ENCODE measurements at regions not wholly inside any gene's neighbourhood (a gene's known extent, or its start where the extent isn't known, plus 50 kb on each side); places are given as distances from the start of the nearest gene placed in this dataset.
A peak's percentile ranks its signal among the peaks of the same experiment; 100 is the strongest.

DNA sequence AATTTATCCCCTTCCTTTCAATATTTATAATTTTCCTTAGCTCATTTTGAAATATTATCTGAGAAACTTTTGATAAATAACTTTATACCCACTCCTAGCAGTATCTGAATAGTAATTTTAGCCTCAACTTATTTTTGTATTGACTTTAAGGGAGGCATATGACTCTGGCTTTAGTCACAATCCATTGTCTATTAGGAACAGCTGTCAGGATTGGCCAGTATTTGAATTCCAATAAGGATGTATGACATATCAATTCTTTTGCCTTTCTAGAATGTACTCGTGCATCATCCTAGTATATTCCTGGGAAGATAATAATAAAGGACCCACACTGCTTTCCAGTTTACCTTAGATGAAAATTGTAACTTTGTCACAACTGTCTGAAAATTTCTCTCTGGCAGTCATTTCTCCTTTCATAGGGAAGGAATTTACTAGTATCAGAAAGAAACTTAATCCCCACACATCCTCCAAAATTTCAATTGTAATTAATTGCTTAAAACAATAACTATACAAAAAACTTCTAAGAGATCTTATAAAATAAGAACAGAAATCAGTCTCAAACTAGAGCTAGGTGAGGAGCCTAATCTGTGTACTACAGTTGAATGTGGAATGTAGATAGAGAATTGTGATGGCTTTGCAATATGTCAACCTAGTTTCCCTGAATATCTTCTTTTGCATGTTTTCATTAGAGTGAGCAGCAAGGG lies 121.0 kb upstream of the EPHA5 start:
- no peaks in the 10 kb centered on the region for H3K79me2 ChIP-seq (ENCODE audit: control insufficient read depth, insufficient read depth, low read length)
- ChIA-PET CTCF (interaction anchor here (0.8 kb wide), 1 partner anchor 10 kb away, joined by 3 read pairs; no protein-coding TSS in a partner anchor), POLR2A (no interaction called here)
- H3K27ac ChIP-seq (ENCODE audit: insufficient read depth, low read depth, low read length) = peak overlapping the region; percentile 41
- H3K9me3 ChIP-seq (replicated peaks; ENCODE audit: control insufficient read depth, insufficient read depth, low read length) = no peaks in the 10 kb centered on the region
- DNase-seq (ENCODE audit: low read depth, low spot score) (no peak), FAIRE-seq (no peak)
- peaks cover 8% of the 10 kb centered on the region for H3K4me1 ChIP-seq (ENCODE audit: control insufficient read depth, extremely low read depth, insufficient read depth, low read length)
- dilution Hi-C loops (cut with MboI; ENCODE audit: extremely low pct_ligation_motif_present, low sequenced_read_pairs) = no loop called here
- H3K27me3 ChIP-seq (ENCODE audit: control insufficient read depth in 2 of 2, insufficient read depth in 2 of 2, low read length in 2 of 2) = no peaks in the 10 kb centered on the region
- no peaks in the 10 kb centered on the region for H3K36me3 ChIP-seq (ENCODE audit: control insufficient read depth in 2 of 2, extremely low read depth in 1 of 2, insufficient read depth in 2 of 2, low read length in 2 of 2)
- TF ChIP-seq JUN (IDR thresholded peaks at IDR 0.05; ENCODE audit: borderline replicate concordance, insufficient read depth, insufficient read length, low read depth) (no peak), GATA2 (IDR thresholded peaks at IDR 0.05; ENCODE audit: insufficient read depth, insufficient read length, low read depth, low read length) (no peak), POLR2AphosphoS5 (IDR thresholded peaks at IDR 0.05; ENCODE audit: insufficient read depth, low read depth, low read length) (no peak), POLR2A (IDR thresholded peaks at IDR 0.05; ENCODE audit: low read depth, low read length) (no peak)
- TF ChIP-seq, protein P1, sequence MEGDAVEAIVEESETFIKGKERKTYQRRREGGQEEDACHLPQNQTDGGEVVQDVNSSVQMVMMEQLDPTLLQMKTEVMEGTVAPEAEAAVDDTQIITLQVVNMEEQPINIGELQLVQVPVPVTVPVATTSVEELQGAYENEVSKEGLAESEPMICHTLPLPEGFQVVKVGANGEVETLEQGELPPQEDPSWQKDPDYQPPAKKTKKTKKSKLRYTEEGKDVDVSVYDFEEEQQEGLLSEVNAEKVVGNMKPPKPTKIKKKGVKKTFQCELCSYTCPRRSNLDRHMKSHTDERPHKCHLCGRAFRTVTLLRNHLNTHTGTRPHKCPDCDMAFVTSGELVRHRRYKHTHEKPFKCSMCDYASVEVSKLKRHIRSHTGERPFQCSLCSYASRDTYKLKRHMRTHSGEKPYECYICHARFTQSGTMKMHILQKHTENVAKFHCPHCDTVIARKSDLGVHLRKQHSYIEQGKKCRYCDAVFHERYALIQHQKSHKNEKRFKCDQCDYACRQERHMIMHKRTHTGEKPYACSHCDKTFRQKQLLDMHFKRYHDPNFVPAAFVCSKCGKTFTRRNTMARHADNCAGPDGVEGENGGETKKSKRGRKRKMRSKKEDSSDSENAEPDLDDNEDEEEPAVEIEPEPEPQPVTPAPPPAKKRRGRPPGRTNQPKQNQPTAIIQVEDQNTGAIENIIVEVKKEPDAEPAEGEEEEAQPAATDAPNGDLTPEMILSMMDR (IDR thresholded peaks at IDR 0.05; ENCODE audit: extremely low read depth in 1 of 2, insufficient read depth in 1 of 2, low read depth in 1 of 2, low read length in 2 of 2) = no peak
- no peak overlapping the region for H3K9ac ChIP-seq (replicated peaks; ENCODE audit: extremely low read depth, insufficient read depth, low read length)
- intact Hi-C loops (cut with micrococcal nuclease) = loop anchor here (5.0 kb wide), 1 partner anchor 119 kb away; the partner anchor contains the start of gene EPHA5
- H2AFZ ChIP-seq (ENCODE audit: low read depth, low read length) = peak overlapping the region; percentile 96
- H4K20me1 ChIP-seq (replicated peaks; ENCODE audit: control insufficient read depth, extremely low read depth, insufficient read depth, low read length) = no peaks in the 10 kb centered on the region
- no peaks in the 10 kb centered on the region for H3K9me1 ChIP-seq (replicated peaks; ENCODE audit: control insufficient read depth, extremely low read depth, insufficient read depth, low read length)
- H3K4me3 ChIP-seq (replicated peaks in 1 of 3; ENCODE audit: insufficient read depth in 1 of 3, low read depth in 1 of 3, low read length in 3 of 3) = peak overlapping the region in 1 of 3 experiments; percentile 17
- peak overlapping the region; percentile 78 for H3K4me2 ChIP-seq (ENCODE audit: insufficient read depth, low read length)
- no TSS peak for BruUV-seq (replicated peaks)

Data from endothelial cell of umbilical vein (primary cell).